ENCODE measurements at regions not wholly inside any gene's neighbourhood (a gene's known extent, or its start where the extent isn't known, plus 50 kb on each side); places are given as distances from the start of the nearest gene placed in this dataset.

DNA sequence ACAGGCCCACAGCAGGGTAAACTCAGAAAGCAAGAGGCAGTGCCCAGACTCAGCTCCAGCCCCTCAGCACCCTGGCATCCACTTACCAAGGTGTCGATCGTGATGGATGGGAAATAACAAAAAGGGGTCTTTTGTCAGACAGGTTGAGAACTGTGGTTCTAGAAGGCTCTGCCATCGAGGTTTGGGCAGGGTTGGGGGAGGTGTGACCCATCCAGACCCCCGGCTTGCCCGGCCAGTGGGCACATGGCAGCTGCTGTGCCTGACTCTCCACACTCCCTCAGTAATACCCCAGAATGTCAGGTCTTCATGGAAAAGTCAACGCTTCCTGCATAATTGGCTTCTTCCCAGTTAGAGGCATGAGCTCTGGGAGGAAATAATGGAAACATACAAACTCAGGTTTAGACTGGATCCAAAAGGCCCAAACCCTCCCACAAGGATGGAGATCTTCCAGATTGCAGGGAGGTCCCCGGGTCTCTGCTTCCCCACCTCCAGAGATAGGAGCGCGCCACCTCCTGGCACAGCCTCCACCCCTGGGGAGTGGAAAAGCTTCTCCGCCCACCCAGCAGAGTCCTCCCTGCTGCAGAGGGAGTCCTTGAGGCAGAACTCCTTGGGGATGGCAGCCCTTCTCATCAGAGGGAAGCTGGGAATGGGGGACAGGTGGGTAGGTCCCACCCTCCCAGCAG, 149.8 kb upstream of the IQSEC1 start (continued):
- TF ChIP-seq, protein P1, sequence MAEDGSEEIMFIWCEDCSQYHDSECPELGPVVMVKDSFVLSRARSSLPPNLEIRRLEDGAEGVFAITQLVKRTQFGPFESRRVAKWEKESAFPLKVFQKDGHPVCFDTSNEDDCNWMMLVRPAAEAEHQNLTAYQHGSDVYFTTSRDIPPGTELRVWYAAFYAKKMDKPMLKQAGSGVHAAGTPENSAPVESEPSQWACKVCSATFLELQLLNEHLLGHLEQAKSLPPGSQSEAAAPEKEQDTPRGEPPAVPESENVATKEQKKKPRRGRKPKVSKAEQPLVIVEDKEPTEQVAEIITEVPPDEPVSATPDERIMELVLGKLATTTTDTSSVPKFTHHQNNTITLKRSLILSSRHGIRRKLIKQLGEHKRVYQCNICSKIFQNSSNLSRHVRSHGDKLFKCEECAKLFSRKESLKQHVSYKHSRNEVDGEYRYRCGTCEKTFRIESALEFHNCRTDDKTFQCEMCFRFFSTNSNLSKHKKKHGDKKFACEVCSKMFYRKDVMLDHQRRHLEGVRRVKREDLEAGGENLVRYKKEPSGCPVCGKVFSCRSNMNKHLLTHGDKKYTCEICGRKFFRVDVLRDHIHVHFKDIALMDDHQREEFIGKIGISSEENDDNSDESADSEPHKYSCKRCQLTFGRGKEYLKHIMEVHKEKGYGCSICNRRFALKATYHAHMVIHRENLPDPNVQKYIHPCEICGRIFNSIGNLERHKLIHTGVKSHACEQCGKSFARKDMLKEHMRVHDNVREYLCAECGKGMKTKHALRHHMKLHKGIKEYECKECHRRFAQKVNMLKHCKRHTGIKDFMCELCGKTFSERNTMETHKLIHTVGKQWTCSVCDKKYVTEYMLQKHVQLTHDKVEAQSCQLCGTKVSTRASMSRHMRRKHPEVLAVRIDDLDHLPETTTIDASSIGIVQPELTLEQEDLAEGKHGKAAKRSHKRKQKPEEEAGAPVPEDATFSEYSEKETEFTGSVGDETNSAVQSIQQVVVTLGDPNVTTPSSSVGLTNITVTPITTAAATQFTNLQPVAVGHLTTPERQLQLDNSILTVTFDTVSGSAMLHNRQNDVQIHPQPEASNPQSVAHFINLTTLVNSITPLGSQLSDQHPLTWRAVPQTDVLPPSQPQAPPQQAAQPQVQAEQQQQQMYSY (CRISPR knock-in tag; IDR thresholded peaks at IDR 0.05), result no peak
- TF ChIP-seq GATAD2B (conservative IDR thresholded peaks at IDR 0.05; ENCODE audit: low read depth) (no peak), EED (IDR thresholded peaks at IDR 0.05; ENCODE audit: low read depth) (no peak)

DNA sequence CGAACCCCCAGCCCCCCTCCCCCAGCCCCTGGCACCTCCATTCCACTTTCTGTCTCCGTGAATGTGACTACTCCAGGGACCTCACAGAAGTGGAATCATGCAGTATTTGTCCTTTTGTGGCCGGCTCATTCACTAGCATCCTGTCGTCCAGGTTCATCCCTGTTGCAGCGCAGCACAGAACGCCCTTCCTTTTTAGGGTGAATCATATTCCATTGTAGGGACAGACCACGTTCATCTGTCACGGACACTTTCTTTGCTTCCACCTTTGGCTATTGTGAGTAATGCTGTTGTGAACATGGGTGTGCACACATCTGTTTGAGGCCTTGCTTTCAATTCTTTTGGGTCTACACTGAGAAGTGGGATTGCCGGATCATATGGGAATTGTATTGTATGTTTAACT, 148.9 kb upstream of the IQSEC1 start:
- WGBS (ENCODE audit: insufficient coverage, insufficient replicate concordance, low lambda C conversion rate, missing lambda C conversion rate), result 28% methylated on average over 9 of the region's 9 CpGs
- ChIA-PET SMC1A (ENCODE audit: uncharacterized antibody, unreplicated experiment) (no interaction called here), CTCF (no interaction called here), RAD21 (ENCODE audit: unreplicated experiment) (no interaction called here), POLR2A (no interaction called here)
- no peak overlapping the region for H3K4me3 ChIP-seq
- in situ Hi-C loops (cut with MboI) (no loop called here), intact Hi-C loops (cut with micrococcal nuclease; ENCODE audit: unreplicated experiment) (no loop called here)
- BruUV-seq (replicated peaks), result no TSS peak
- FAIRE-seq, result no peak
- H2AFZ ChIP-seq (ENCODE audit: control insufficient read depth, low read depth, low read length), result no peak overlapping the region
- no peak for DNase-seq (ENCODE audit: low read depth, low spot score)
- H3K79me2 ChIP-seq (ENCODE audit: control insufficient read depth, insufficient read depth, low read length), result no peaks in the 10 kb centered on the region
- H3K27me3 ChIP-seq (replicated peaks in 1 of 2; ENCODE audit: control insufficient read depth in 2 of 2, insufficient read depth in 2 of 2, low read length in 1 of 2), result no peaks in the 10 kb centered on the region; a peak in 1 of 4 replicates
- H3K27ac ChIP-seq (ENCODE audit: control insufficient read depth, insufficient read depth), result no peak overlapping the region
- no peaks in the 10 kb centered on the region for H3K4me1 ChIP-seq (ENCODE audit: control insufficient read depth, insufficient read depth, low read length)
- no peaks in the 10 kb centered on the region for H3K36me3 ChIP-seq (ENCODE audit: control insufficient read depth in 2 of 2, insufficient read depth in 2 of 2, low read length in 1 of 2)
- no peak overlapping the region for H3K4me2 ChIP-seq (ENCODE audit: control insufficient read depth, insufficient read depth)
- H3K9me3 ChIP-seq (replicated peaks; ENCODE audit: control insufficient read depth, insufficient read depth, low read length), result no peaks in the 10 kb centered on the region
- H3K9ac ChIP-seq (ENCODE audit: control insufficient read depth, insufficient read depth, low read length), result no peak overlapping the region
- no peak for ATAC-seq
- no peaks in the 10 kb centered on the region for H4K20me1 ChIP-seq (ENCODE audit: control insufficient read depth, insufficient read depth)
- TF ChIP-seq ZZZ3 (IDR thresholded peaks at IDR 0.05; ENCODE audit: control insufficient read depth, insufficient read length, low read depth) (no peak), MTA2 (IDR thresholded peaks at IDR 0.05; ENCODE audit: low read depth) (no peak), RBBP5 (conservative IDR thresholded peaks at IDR 0.05) (no peak), HDGF (IDR thresholded peaks at IDR 0.05) (no peak), ZSCAN29 (IDR thresholded peaks at IDR 0.05) (no peak), PAX5 (IDR thresholded peaks at IDR 0.05; ENCODE audit: borderline replicate concordance, low read depth, low read length) (no peak), CHD2 (IDR thresholded peaks at IDR 0.05; ENCODE audit: borderline replicate concordance, low read depth, low read length) (no peak)
- TF ChIP-seq, protein P2, sequence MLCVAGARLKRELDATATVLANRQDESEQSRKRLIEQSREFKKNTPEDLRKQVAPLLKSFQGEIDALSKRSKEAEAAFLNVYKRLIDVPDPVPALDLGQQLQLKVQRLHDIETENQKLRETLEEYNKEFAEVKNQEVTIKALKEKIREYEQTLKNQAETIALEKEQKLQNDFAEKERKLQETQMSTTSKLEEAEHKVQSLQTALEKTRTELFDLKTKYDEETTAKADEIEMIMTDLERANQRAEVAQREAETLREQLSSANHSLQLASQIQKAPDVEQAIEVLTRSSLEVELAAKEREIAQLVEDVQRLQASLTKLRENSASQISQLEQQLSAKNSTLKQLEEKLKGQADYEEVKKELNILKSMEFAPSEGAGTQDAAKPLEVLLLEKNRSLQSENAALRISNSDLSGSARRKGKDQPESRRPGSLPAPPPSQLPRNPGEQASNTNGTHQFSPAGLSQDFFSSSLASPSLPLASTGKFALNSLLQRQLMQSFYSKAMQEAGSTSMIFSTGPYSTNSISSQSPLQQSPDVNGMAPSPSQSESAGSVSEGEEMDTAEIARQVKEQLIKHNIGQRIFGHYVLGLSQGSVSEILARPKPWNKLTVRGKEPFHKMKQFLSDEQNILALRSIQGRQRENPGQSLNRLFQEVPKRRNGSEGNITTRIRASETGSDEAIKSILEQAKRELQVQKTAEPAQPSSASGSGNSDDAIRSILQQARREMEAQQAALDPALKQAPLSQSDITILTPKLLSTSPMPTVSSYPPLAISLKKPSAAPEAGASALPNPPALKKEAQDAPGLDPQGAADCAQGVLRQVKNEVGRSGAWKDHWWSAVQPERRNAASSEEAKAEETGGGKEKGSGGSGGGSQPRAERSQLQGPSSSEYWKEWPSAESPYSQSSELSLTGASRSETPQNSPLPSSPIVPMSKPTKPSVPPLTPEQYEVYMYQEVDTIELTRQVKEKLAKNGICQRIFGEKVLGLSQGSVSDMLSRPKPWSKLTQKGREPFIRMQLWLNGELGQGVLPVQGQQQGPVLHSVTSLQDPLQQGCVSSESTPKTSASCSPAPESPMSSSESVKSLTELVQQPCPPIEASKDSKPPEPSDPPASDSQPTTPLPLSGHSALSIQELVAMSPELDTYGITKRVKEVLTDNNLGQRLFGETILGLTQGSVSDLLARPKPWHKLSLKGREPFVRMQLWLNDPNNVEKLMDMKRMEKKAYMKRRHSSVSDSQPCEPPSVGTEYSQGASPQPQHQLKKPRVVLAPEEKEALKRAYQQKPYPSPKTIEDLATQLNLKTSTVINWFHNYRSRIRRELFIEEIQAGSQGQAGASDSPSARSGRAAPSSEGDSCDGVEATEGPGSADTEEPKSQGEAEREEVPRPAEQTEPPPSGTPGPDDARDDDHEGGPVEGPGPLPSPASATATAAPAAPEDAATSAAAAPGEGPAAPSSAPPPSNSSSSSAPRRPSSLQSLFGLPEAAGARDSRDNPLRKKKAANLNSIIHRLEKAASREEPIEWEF (IDR thresholded peaks at IDR 0.05; ENCODE audit: insufficient replicate concordance, low read depth, low read length), result no peak
- TF ChIP-seq, protein P3, sequence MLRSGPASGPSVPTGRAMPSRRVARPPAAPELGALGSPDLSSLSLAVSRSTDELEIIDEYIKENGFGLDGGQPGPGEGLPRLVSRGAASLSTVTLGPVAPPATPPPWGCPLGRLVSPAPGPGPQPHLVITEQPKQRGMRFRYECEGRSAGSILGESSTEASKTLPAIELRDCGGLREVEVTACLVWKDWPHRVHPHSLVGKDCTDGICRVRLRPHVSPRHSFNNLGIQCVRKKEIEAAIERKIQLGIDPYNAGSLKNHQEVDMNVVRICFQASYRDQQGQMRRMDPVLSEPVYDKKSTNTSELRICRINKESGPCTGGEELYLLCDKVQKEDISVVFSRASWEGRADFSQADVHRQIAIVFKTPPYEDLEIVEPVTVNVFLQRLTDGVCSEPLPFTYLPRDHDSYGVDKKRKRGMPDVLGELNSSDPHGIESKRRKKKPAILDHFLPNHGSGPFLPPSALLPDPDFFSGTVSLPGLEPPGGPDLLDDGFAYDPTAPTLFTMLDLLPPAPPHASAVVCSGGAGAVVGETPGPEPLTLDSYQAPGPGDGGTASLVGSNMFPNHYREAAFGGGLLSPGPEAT (IDR thresholded peaks at IDR 0.05; ENCODE audit: low read depth), result no peak
